Activated naive CD4-positive, alpha-beta T cell treated with anti-CD3 and anti-CD28 coated beads for 36 hours (primary cell): ENCODE measurements at regions not wholly inside any gene's neighbourhood (a gene's known extent, or its start where the extent isn't known, plus 50 kb on each side); places are given as distances from the start of the nearest gene placed in this dataset.
A peak's percentile ranks its signal among the peaks of the same experiment; 100 is the strongest.

Source experiments
- CTCF ChIA-PET: fragments of 350-600 bp; sonication (Branson Sonifier 250); formaldehyde crosslinking; loops from one replicate; lab custom pipeline; 2021; ENCODE audit warnings: antibody characterized with exemption; lab: Charles Lee
- DNase-seq: peaks from one replicate; pipeline ENCODE4 v3.0.0-alpha.2; 2020
- H3K27ac Mint-ChIP-seq: one replicate; pipeline ENCODE4 v1.8.0; 2021; ENCODE audit warnings: mild to moderate bottlenecking, mixed read lengths
- H3K27me3 Mint-ChIP-seq: one replicate; pipeline ENCODE4 v1.8.0; 2021; ENCODE audit warnings: low read depth, mixed read lengths
- H3K36me3 Mint-ChIP-seq: one replicate; pipeline ENCODE4 v1.8.0; 2021; ENCODE audit warnings: low read depth, mixed read lengths
- H3K4me1 Mint-ChIP-seq: one replicate; pipeline ENCODE4 v1.8.0; 2021; ENCODE audit warnings: low read depth, mixed read lengths
- H3K4me3 Mint-ChIP-seq: one replicate; pipeline ENCODE4 v1.8.0; 2021; ENCODE audit warnings: mild to moderate bottlenecking, moderate library complexity, mixed read lengths
- H3K9me3 Mint-ChIP-seq: one replicate; pipeline ENCODE4 v1.8.0; 2021; ENCODE audit warnings: mixed read lengths
- intact Hi-C: fragments of 100-400 bp; cut with micrococcal nuclease; formaldehyde crosslinking; loops from one replicate; pipeline ENCODE4 v1.15.1; 2023

DNA sequence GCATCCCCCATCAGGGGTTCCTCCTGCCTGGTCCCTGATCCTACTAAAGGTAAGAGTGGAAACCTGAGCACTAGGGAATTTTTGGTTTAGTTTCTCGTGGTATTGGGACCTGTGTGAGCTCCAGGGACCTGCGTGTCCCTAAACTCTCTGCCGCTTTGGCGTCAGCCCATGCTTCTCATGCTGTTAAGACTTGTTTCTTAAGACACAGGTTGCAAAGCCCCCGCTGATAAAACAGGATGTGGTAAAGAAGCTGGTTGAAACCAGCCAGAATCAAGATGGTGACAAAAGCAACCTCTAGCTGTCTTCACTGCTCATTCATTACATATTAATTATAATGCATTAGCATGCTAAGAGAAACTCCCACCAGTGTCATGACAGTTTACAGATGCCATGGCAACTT is 64.6 kb downstream of the LYZL4 start:
- intact Hi-C loops: no loop called here
- Mint-ChIP-seq H3K27ac (no peak overlapping the region), H3K4me1 (peaks cover 15% of the 10 kb centered on the region), H3K4me3 (no peak overlapping the region), H3K9me3 (peaks cover 2% of the 10 kb centered on the region), H3K27me3 (no peaks in the 10 kb centered on the region), H3K36me3 (no peaks in the 10 kb centered on the region)
- peak; percentile 23 for DNase-seq
- CTCF ChIA-PET: interaction anchor here (0.8 kb wide), 1 partner anchor 155 kb away, joined by 3 read pairs; no protein-coding TSS in a partner anchor

DNA sequence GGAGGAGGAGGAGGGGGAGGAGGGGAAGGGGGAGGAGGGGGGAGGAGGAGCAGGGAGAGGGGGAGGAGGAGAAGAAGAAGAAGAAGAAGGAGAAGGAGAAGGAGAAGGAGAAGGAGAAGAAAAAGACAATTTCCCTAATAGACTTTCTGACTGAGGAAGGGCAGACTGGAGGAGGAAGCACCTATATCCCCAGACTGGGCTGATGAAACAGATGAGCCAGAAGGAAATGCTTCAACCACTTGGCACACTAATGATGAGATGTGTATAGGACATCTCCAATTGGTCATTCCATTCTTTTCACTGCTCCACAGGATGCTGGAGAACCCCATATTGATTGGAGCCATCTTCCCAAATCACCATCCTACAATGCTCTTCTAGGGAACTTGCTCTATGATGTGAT is 69.9 kb downstream of the LYZL4 start:
- H3K36me3 Mint-ChIP-seq: no peaks in the 10 kb centered on the region
- no peak for DNase-seq
- intact Hi-C loops: no loop called here
- H3K27me3 Mint-ChIP-seq: no peaks in the 10 kb centered on the region
- CTCF ChIA-PET: no interaction called here
- no peaks in the 10 kb centered on the region for H3K4me1 Mint-ChIP-seq
- H3K4me3 Mint-ChIP-seq: no peak overlapping the region
- H3K9me3 Mint-ChIP-seq: peaks cover 2% of the 10 kb centered on the region
- no peak overlapping the region for H3K27ac Mint-ChIP-seq

DNA sequence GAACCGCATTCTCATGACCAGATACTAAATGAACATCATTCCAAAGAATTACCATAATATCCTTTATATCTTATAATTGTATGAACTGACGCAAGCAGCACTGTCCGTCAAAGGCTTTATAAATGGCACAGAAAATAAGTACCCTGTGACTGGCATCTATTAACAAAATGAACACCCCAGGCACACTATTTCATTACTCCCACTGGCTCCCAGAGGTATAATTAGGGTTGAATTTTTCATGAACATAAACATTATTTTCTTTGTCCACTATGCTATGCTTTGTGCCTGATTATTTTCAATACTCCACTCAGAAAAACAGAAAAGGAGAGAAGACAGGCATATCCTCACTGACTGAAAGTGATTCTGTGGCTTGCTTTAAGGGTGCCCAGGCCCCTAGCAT is 71.1 kb downstream of the LYZL4 start:
- peaks cover 2% of the 10 kb centered on the region for H3K9me3 Mint-ChIP-seq
- intact Hi-C loops: no loop called here
- no peak overlapping the region for H3K4me3 Mint-ChIP-seq
- no peak for DNase-seq
- H3K27ac Mint-ChIP-seq: no peak overlapping the region
- no peaks in the 10 kb centered on the region for H3K36me3 Mint-ChIP-seq
- H3K4me1 Mint-ChIP-seq: no peaks in the 10 kb centered on the region
- CTCF ChIA-PET: no interaction called here
- no peaks in the 10 kb centered on the region for H3K27me3 Mint-ChIP-seq

DNA sequence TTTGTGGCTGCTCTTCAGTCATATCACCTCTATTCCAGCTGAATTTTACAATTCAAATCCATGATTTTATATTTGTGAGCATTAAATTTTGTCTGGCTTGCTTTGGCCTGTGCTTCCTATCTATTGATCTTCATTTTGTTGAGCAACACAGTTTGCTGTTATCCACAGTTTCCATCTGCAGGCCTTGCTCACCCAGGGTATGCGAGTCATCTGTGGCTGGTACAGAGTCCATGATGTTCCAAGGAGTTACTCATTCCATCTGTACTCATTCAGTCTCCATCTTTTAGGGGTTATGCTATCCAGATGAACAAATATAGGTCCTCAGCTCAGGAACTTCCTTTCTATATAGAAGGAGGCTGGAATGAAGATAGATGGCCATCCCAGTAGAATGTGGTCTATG is 70.1 kb upstream of the CCK start:
- CTCF ChIA-PET: no interaction called here
- Mint-ChIP-seq H3K4me3 (no peak overlapping the region), H3K27ac (no peak overlapping the region), H3K27me3 (no peaks in the 10 kb centered on the region), H3K36me3 (no peaks in the 10 kb centered on the region), H3K4me1 (no peaks in the 10 kb centered on the region), H3K9me3 (no peaks in the 10 kb centered on the region)
- DNase-seq: no peak
- intact Hi-C loops: no loop called here

- intact Hi-C loops: no loop called here
- no peak for DNase-seq
- CTCF ChIA-PET: interaction anchor here (0.8 kb wide), 1 partner anchor 126 kb away, joined by 3 read pairs; no protein-coding TSS in a partner anchor
- no peak overlapping the region for H3K4me3 Mint-ChIP-seq
- peaks cover 4% of the 10 kb centered on the region for H3K27me3 Mint-ChIP-seq
- peaks cover 3% of the 10 kb centered on the region for H3K36me3 Mint-ChIP-seq
- peaks cover 22% of the 10 kb centered on the region for H3K9me3 Mint-ChIP-seq
- H3K4me1 Mint-ChIP-seq: no peaks in the 10 kb centered on the region
- H3K27ac Mint-ChIP-seq: no peak overlapping the region
These were observed 51.2 kb upstream of the CCK start for GRCh38 chr3:42317137-42317536.
